A549 (cell line): ENCODE measurements at regions not wholly inside any gene's neighbourhood (a gene's known extent, or its start where the extent isn't known, plus 50 kb on each side); places are given as distances from the start of the nearest gene placed in this dataset.

Experiments used
- ATAC-seq, 2 experiments: fragments of 200-7000 bp in 1 of 2; fragments of >200 bp in 1 of 2; cut with Nextera tagmentation in 1 of 2; cut with Tn5 transposase in 1 of 2; 3 replicates each; pipeline versions ENCODE4 v1.8.0 to v1.9.1; 2018 to 2020; ENCODE audit warnings: mild to moderate bottlenecking in 1 of 2, moderate library complexity in 1 of 2
- CTCF ChIA-PET: fragments of 300-600 bp; sonication (Branson Sonifier 250); formaldehyde crosslinking; extraction: SDS; loops from one replicate; lab custom pipeline; 2021; ENCODE audit warnings: antibody characterized with exemption, inconsistent platforms; lab: Yijun Ruan, JAX
- POLR2A ChIA-PET: fragments of 350-600 bp; formaldehyde crosslinking; extraction: SDS; loops from one replicate; lab custom pipeline; 2021; ENCODE audit warnings: antibody characterized with exemption, inconsistent platforms; lab: Yijun Ruan, JAX
- DNase-seq, 2 experiments: peaks; one replicate each; pipeline versions ENCODE4 v3.0.0 to v3.0.0-alpha.2; 2011 to 2016; ENCODE audit warnings: low read depth in 1 of 2, low spot score in 1 of 2
- FAIRE-seq: peaks from 2 replicates; lab custom pipeline; 2011; peaks lifted over from hg19 to GRCh38; lab: Jason Lieb, UNC
- H3K27ac ChIP-seq, 2 experiments: fragments of >200 bp; sonication (Bioruptor Twin); formaldehyde crosslinking; 3 replicates each; pipeline ENCODE4 v1.5.1; 2016 to 2017
- H3K4me1 ChIP-seq: fragments of >200 bp; sonication (Bioruptor Twin); formaldehyde crosslinking; 3 replicates; pipeline ENCODE4 v1.6.1; 2016
- H3K4me2 ChIP-seq: fragments of >200 bp; sonication (Bioruptor Twin); formaldehyde crosslinking; 3 replicates; pipeline ENCODE4 v1.6.1; 2016
- H3K4me3 ChIP-seq: fragments of >200 bp; sonication (Bioruptor Twin); formaldehyde crosslinking; 3 replicates; pipeline ENCODE4 v1.5.1; 2016
- H3K9me3 ChIP-seq: fragments of >200 bp; sonication (Bioruptor Twin); formaldehyde crosslinking; 3 replicates; pipeline ENCODE4 v1.6.1; 2016
- CBX8 ChIP-seq: fragments of 200-600 bp; sonication (generic); IDR thresholded peaks from 2 replicates; pipeline ENCODE4 v1.6.1; 2016
- CHD2 ChIP-seq: fragments of 150-350 bp; IDR thresholded peaks from 2 replicates; pipeline ENCODE4 v1.6.1; 2014; ENCODE audit warnings: low read length; ENCODE audit not compliant: partially characterized antibody
- EHF ChIP-seq: fragments of 250-450 bp; sonication (Bioruptor Pico); IDR thresholded peaks from 2 replicates; pipeline ENCODE4 v1.5.0; 2020; ENCODE audit warnings: mild to moderate bottlenecking
- EP300 ChIP-seq, 2 experiments: fragments of >200 bp; sonication (Bioruptor Twin); formaldehyde crosslinking; IDR thresholded peaks; 2 replicates in 1 of 2; 3 replicates in 1 of 2; pipeline ENCODE4 v1.6.1; 2016 to 2017
- ESRRA ChIP-seq: fragments of 150-350 bp; IDR thresholded peaks from 2 replicates; pipeline ENCODE4 v1.6.1; 2014; ENCODE audit warnings: mild to moderate bottlenecking, low read length, borderline replicate concordance
- FOXS1 ChIP-seq: fragments of 250-450 bp; sonication (Bioruptor Pico); IDR thresholded peaks from 2 replicates; pipeline ENCODE4 v1.5.0; 2020; ENCODE audit warnings: mild to moderate bottlenecking, moderate library complexity
- HOXB13 ChIP-seq: fragments of 250-450 bp; sonication (Bioruptor Pico); IDR thresholded peaks from 2 replicates; pipeline ENCODE4 v1.5.0; 2020; ENCODE audit warnings: low read depth, mild to moderate bottlenecking, moderate library complexity
- MAFK ChIP-seq: fragments of 450-650 bp; IDR thresholded peaks from 2 replicates; pipeline ENCODE4 v1.6.1; 2014; ENCODE audit not compliant: partially characterized antibody
- NFE2L2 ChIP-seq: fragments of 150-350 bp; conservative IDR thresholded peaks from 2 replicates; pipeline ENCODE4 v1.6.1; 2014; ENCODE audit warnings: low read length
- PHF8 ChIP-seq: fragments of 200-600 bp; sonication (generic); IDR thresholded peaks from 2 replicates; pipeline ENCODE4 v1.6.1; 2016; ENCODE audit warnings: low read depth, mild to moderate bottlenecking, antibody characterized with exemption, moderate library complexity, borderline replicate concordance
- POLR2A ChIP-seq: IDR thresholded peaks from 2 replicates; pipeline ENCODE4 v1.6.1; 2012; ENCODE audit warnings: mild to moderate bottlenecking, low read length
- POLR2AphosphoS2 ChIP-seq: conservative IDR thresholded peaks from 2 replicates; pipeline ENCODE4 v1.6.1; 2012; ENCODE audit warnings: low read length, improper control_type of control experiment, inconsistent platforms
- RFX5 ChIP-seq: fragments of 450-650 bp; IDR thresholded peaks from 2 replicates; pipeline ENCODE4 v1.7.1; 2014; ENCODE audit warnings: antibody characterized with exemption, mild to moderate bottlenecking, moderate library complexity
- RNF2 ChIP-seq: fragments of 200-600 bp; sonication (generic); IDR thresholded peaks from 2 replicates; pipeline ENCODE4 v1.6.1; 2016; ENCODE audit warnings: low read depth, mild to moderate bottlenecking, antibody characterized with exemption, moderate library complexity, borderline replicate concordance
- TFCP2L1 ChIP-seq: fragments of 250-450 bp; sonication (Bioruptor Pico); IDR thresholded peaks from 2 replicates; pipeline ENCODE4 v1.5.0; 2021; ENCODE audit warnings: mild to moderate bottlenecking
- TP53 ChIP-seq: fragments of 250-450 bp; sonication (Bioruptor Pico); IDR thresholded peaks from 2 replicates; pipeline ENCODE4 v1.5.0; 2021; ENCODE audit warnings: mild to moderate bottlenecking, moderate library complexity
- ZC3H11A ChIP-seq: fragments of 450-650 bp; IDR thresholded peaks from 2 replicates; pipeline ENCODE4 v1.6.1; 2014; ENCODE audit warnings: antibody characterized with exemption, mild to moderate bottlenecking
- WGBS: methylation state at CpG from one replicate; pipeline ENCODE4 v1.1.6; 2017; ENCODE audit errors: missing lambda C conversion rate; 5-methylcytosine and 5-hydroxymethylcytosine counted together
- TF ChIP-seq, protein P1 (sequence below): fragments of 250-450 bp; sonication (Bioruptor Pico); IDR thresholded peaks from 2 replicates; pipeline ENCODE4 v1.5.0; 2020; ENCODE audit warnings: low read depth, mild to moderate bottlenecking, moderate library complexity
- TF ChIP-seq, protein P2 (sequence below): fragments of 200-600 bp; sonication (generic); IDR thresholded peaks from 2 replicates; pipeline ENCODE4 v1.6.1; 2016; ENCODE audit warnings: antibody characterized with exemption, mild to moderate bottlenecking, moderate library complexity
- TF ChIP-seq, protein P3 (sequence below): IDR thresholded peaks from 2 replicates; pipeline ENCODE4 v1.6.1; 2012; ENCODE audit warnings: low read depth, borderline replicate concordance
- TF ChIP-seq, protein P4 (sequence below): fragments of 250-450 bp; sonication (Bioruptor Pico); IDR thresholded peaks from 2 replicates; pipeline ENCODE4 v1.5.0; 2021; ENCODE audit warnings: mild to moderate bottlenecking, moderate library complexity, borderline replicate concordance
- TF ChIP-seq, protein P5 (sequence below): fragments of >200 bp; sonication (Bioruptor Twin); formaldehyde crosslinking; IDR thresholded peaks from 3 replicates; pipeline ENCODE4 v1.6.1; 2016

DNA sequence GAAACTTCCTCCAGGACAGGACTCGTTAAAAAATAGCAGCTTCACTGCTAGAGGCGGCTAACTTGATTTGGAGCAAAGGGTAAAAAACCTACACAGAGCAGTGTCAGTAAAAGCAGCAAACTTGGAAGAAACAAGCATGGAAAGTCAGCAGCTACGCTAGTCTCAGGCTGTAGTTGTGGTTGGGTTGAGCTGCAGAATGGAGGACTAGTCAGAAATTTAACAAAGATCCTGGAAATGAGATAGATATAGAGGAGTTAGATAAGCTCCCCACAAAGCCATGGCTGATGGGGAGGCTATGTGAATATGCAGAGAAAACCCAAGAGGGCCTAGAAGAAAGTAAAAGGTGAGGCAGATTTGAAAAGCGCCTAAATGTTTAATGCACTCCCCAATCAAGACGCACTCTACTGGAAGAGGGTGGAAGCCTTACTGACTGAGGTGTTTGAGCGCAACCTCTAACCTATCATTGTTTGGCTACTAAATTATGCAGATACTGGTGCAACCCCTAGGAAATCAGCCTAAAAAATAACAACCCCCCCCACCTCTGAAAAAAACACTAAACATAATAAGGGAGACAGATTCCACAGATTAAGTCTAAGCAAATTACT lies 99.7 kb upstream of the TMEM168 start:
- no peak overlapping the region for H3K4me3 ChIP-seq
- H3K27ac ChIP-seq: no peak overlapping the region
- no peak overlapping the region for H3K4me2 ChIP-seq
- ATAC-seq: no peak
- CTCF ChIA-PET: no interaction called here
- no peak for DNase-seq
- H3K4me1 ChIP-seq: no peaks in the 10 kb centered on the region; the same call in 2 of the 3 replicates
- TF ChIP-seq PHF8: no peak
- no peak for TF ChIP-seq NFE2L2
- no peak for TF ChIP-seq MAFK
- TF ChIP-seq HOXB13 (CRISPR knock-in tag): no peak
- TF ChIP-seq TP53 (CRISPR knock-in tag): no peak
- TF ChIP-seq EP300 (IDR thresholded peaks at IDR 0.05): no peak
- no peak for TF ChIP-seq CHD2
- TF ChIP-seq CBX8: no peak
- TF ChIP-seq, protein P1, sequence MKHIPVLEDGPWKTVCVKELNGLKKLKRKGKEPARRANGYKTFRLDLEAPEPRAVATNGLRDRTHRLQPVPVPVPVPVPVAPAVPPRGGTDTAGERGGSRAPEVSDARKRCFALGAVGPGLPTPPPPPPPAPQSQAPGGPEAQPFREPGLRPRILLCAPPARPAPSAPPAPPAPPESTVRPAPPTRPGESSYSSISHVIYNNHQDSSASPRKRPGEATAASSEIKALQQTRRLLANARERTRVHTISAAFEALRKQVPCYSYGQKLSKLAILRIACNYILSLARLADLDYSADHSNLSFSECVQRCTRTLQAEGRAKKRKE: no peak
- no peak for TF ChIP-seq RNF2
- TF ChIP-seq, protein P2, sequence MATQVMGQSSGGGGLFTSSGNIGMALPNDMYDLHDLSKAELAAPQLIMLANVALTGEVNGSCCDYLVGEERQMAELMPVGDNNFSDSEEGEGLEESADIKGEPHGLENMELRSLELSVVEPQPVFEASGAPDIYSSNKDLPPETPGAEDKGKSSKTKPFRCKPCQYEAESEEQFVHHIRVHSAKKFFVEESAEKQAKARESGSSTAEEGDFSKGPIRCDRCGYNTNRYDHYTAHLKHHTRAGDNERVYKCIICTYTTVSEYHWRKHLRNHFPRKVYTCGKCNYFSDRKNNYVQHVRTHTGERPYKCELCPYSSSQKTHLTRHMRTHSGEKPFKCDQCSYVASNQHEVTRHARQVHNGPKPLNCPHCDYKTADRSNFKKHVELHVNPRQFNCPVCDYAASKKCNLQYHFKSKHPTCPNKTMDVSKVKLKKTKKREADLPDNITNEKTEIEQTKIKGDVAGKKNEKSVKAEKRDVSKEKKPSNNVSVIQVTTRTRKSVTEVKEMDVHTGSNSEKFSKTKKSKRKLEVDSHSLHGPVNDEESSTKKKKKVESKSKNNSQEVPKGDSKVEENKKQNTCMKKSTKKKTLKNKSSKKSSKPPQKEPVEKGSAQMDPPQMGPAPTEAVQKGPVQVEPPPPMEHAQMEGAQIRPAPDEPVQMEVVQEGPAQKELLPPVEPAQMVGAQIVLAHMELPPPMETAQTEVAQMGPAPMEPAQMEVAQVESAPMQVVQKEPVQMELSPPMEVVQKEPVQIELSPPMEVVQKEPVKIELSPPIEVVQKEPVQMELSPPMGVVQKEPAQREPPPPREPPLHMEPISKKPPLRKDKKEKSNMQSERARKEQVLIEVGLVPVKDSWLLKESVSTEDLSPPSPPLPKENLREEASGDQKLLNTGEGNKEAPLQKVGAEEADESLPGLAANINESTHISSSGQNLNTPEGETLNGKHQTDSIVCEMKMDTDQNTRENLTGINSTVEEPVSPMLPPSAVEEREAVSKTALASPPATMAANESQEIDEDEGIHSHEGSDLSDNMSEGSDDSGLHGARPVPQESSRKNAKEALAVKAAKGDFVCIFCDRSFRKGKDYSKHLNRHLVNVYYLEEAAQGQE: no peak
- TF ChIP-seq, protein P3, sequence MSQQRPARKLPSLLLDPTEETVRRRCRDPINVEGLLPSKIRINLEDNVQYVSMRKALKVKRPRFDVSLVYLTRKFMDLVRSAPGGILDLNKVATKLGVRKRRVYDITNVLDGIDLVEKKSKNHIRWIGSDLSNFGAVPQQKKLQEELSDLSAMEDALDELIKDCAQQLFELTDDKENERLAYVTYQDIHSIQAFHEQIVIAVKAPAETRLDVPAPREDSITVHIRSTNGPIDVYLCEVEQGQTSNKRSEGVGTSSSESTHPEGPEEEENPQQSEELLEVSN: no peak
- TF ChIP-seq ZC3H11A: no peak
- POLR2A ChIA-PET: no interaction called here
- no peak for FAIRE-seq
- no peaks in the 10 kb centered on the region for H3K9me3 ChIP-seq
- 91% methylated on average over 6 of the region's 6 CpGs for WGBS

DNA sequence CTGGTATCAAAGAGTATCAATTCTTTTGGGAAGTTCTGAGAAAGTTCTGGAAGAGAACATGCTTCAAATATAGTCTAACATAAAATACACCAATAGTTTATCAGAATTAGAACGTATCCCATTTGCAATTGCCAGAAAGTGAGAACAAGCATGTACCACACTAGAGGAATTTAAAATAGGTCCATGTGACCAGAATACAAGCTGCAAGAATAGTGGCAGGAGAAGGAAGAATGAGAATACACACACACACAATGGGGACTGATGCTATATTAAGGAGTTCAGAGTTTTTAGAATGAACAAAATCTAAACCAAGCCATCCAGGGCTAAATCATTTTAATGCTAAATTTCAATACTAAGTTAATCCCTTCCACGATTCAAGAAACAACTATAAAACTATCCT lies 99.1 kb upstream of the TMEM168 start:
- POLR2A ChIA-PET: no interaction called here
- DNase-seq: no peak

More for the DNA sequence above, 99.1 kb upstream of the TMEM168 start:
- TF ChIP-seq EHF (CRISPR knock-in tag): no peak
- TF ChIP-seq, protein P4, sequence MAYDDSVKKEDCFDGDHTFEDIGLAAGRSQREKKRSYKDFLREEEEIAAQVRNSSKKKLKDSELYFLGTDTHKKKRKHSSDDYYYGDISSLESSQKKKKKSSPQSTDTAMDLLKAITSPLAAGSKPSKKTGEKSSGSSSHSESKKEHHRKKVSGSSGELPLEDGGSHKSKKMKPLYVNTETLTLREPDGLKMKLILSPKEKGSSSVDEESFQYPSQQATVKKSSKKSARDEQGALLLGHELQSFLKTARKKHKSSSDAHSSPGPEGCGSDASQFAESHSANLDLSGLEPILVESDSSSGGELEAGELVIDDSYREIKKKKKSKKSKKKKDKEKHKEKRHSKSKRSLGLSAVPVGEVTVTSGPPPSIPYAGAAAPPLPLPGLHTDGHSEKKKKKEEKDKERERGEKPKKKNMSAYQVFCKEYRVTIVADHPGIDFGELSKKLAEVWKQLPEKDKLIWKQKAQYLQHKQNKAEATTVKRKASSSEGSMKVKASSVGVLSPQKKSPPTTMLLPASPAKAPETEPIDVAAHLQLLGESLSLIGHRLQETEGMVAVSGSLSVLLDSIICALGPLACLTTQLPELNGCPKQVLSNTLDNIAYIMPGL: no peak
- no peak for TF ChIP-seq FOXS1 (CRISPR knock-in tag)
- TF ChIP-seq POLR2AphosphoS2: no peak
- TF ChIP-seq TFCP2L1: no peak
- TF ChIP-seq NFE2L2: no peak
- no peak for TF ChIP-seq POLR2A
- TF ChIP-seq ESRRA: no peak
- TF ChIP-seq PHF8: no peak
- no peak for TF ChIP-seq RFX5
- TF ChIP-seq, protein P5, sequence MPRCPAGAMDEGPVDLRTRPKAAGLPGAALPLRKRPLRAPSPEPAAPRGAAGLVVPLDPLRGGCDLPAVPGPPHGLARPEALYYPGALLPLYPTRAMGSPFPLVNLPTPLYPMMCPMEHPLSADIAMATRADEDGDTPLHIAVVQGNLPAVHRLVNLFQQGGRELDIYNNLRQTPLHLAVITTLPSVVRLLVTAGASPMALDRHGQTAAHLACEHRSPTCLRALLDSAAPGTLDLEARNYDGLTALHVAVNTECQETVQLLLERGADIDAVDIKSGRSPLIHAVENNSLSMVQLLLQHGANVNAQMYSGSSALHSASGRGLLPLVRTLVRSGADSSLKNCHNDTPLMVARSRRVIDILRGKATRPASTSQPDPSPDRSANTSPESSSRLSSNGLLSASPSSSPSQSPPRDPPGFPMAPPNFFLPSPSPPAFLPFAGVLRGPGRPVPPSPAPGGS: no peak
- TF ChIP-seq, protein P2: no peak
- Histone ChIP-seq H3K4me2 (no peak overlapping the region), H3K4me3 (no peak overlapping the region), H3K4me1 (no peaks in the 10 kb centered on the region; the same call in 2 of the 3 replicates), H3K9me3 (no peaks in the 10 kb centered on the region), H3K27ac (no peak overlapping the region)
- no peak for ATAC-seq
- CTCF ChIA-PET: no interaction called here
- FAIRE-seq: no peak
- WGBS: 69% methylated on average over 2 of the region's 2 CpGs
